ENCODE measurements at regions not wholly inside any gene's neighbourhood (a gene's known extent, or its start where the extent isn't known, plus 50 kb on each side); places are given as distances from the start of the nearest gene placed in this dataset.

GRCh38 chr9:12955510-12956163 is 180.8 kb downstream of the LURAP1L start:
- TF ChIP-seq POLR2A (IDR thresholded peaks at IDR 0.05; ENCODE audit: low read length) = no peak
- no peak for TF ChIP-seq GATA1 (IDR thresholded peaks at IDR 0.05; ENCODE audit: low read depth, low read length)
